B cell (primary cell): ENCODE measurements at regions not wholly inside any gene's neighbourhood (a gene's known extent, or its start where the extent isn't known, plus 50 kb on each side); places are given as distances from the start of the nearest gene placed in this dataset.

Source experiments
- ATAC-seq: fragments of 200-7000 bp; cut with Tn5 transposase; one replicate; pipeline ENCODE4 v1.10.0; 2021; ENCODE audit warnings: low read depth, mild to moderate bottlenecking, moderate number of reproducible peaks, moderate library complexity
- CTCF ChIA-PET: fragments of 350-600 bp; sonication (Branson Sonifier 250); formaldehyde crosslinking; loops from one replicate; lab custom pipeline; 2021; ENCODE audit warnings: antibody characterized with exemption, inconsistent platforms; lab: Charles Lee
- POLR2A ChIA-PET: fragments of 350-600 bp; sonication (Branson Sonifier 250); formaldehyde crosslinking; loops from one replicate; lab custom pipeline; 2021; ENCODE audit warnings: antibody characterized with exemption; lab: Charles Lee
- DNase-seq: peaks from one replicate; pipeline ENCODE4 v3.0.0; 2013
- H2AFZ ChIP-seq: 2 replicates; pipeline ENCODE4 v1.6.1; 2012; ENCODE audit warnings: mild to moderate bottlenecking, low read depth, low read length; ENCODE audit not compliant: insufficient read depth, poor library complexity, severe bottlenecking
- H3K27ac ChIP-seq, 2 donors: 1 replicate in 1 of 2; 2 replicates in 1 of 2; pipeline ENCODE4 v1.5.1; 2012 to 2013; ENCODE audit warnings: low read length in 2 of 2, mild to moderate bottlenecking in 2 of 2, moderate library complexity in 1 of 2
- H3K27me3 ChIP-seq, 4 experiments: fragments of 200-600 bp in 1 of 4; sonication (generic) in 1 of 4; replicated peaks in 1 of 4; 1 replicate in 2 of 4; 2 replicates in 2 of 4; pipeline versions ENCODE4 v1.6.1 to v1.7.0; 2013 to 2016; ENCODE audit warnings: low read length in 3 of 4, mild to moderate bottlenecking in 2 of 4, mixed read lengths in 1 of 4, moderate library complexity in 1 of 4; ENCODE audit not compliant: insufficient read depth in 4 of 4, control insufficient read depth in 3 of 4; ENCODE audit errors: control extremely low read depth in 1 of 4
- H3K36me3 ChIP-seq, 2 experiments: replicated peaks in 1 of 2; 1 replicate in 1 of 2; 2 replicates in 1 of 2; pipeline versions ENCODE4 v1.6.1 to v1.7.1; 2013; ENCODE audit warnings: low read length in 1 of 2; ENCODE audit not compliant: insufficient read depth in 2 of 2, control insufficient read depth in 1 of 2; ENCODE audit errors: control extremely low read depth in 1 of 2, extremely low read depth in 1 of 2
- H3K4me1 ChIP-seq, 2 donors: fragments of 200-600 bp in 1 of 2; sonication (generic) in 1 of 2; 1 replicate in 1 of 2; 2 replicates in 1 of 2; pipeline versions ENCODE4 v1.5.1 to v1.6.1; 2013 to 2017; ENCODE audit warnings: low read length in 2 of 2; ENCODE audit not compliant: control insufficient read depth in 2 of 2, insufficient read depth in 2 of 2
- H3K4me2 ChIP-seq: replicated peaks from 2 replicates; pipeline ENCODE3; 2012; ENCODE audit warnings: mild to moderate bottlenecking, low read depth, low read length; ENCODE audit not compliant: poor library complexity, severe bottlenecking
- H3K4me3 ChIP-seq, 5 experiments: fragments of 200-600 bp in 1 of 5; sonication (generic) in 1 of 5; 1 replicate in 3 of 5; 2 replicates in 2 of 5; pipeline versions ENCODE4 v1.5.1 to v1.7.0; 2011 to 2016; ENCODE audit warnings: low read length in 4 of 5, mild to moderate bottlenecking in 4 of 5, low read depth in 2 of 5, control low read depth in 1 of 5, moderate library complexity in 1 of 5; ENCODE audit not compliant: insufficient read depth in 1 of 5; ENCODE audit errors: control extremely low read depth in 1 of 5, extremely low read depth in 1 of 5
- H3K79me2 ChIP-seq: fragments of 200-600 bp; sonication (generic); one replicate; pipeline ENCODE4 v1.6.0; 2016; ENCODE audit warnings: low read length; ENCODE audit not compliant: control insufficient read depth, insufficient read depth
- H3K9ac ChIP-seq: fragments of 200-600 bp; sonication (generic); 2 replicates; pipeline ENCODE4 v1.6.1; 2017; ENCODE audit warnings: mild to moderate bottlenecking, low read length, moderate library complexity
- H3K9me3 ChIP-seq, 3 donors: one replicate each; pipeline versions ENCODE4 v1.6.1 to v1.7.1; 2013; ENCODE audit warnings: low read length in 2 of 3; ENCODE audit not compliant: control insufficient read depth in 2 of 3, insufficient read depth in 1 of 3; ENCODE audit errors: control extremely low read depth in 1 of 3
- H4K20me1 ChIP-seq: 2 replicates; pipeline ENCODE4 v1.6.0; 2012; ENCODE audit warnings: mild to moderate bottlenecking, low read length; ENCODE audit not compliant: insufficient read depth, control insufficient read depth, poor library complexity, severe bottlenecking
- H3K27ac Mint-ChIP-seq: one replicate; pipeline ENCODE4 v1.8.0; 2021; ENCODE audit warnings: mixed read lengths
- H3K27me3 Mint-ChIP-seq: one replicate; pipeline ENCODE4 v1.8.0; 2021; ENCODE audit warnings: mixed read lengths
- H3K4me1 Mint-ChIP-seq: one replicate; pipeline ENCODE4 v1.8.0; 2021; ENCODE audit warnings: mixed read lengths
- H3K4me3 Mint-ChIP-seq: one replicate; pipeline ENCODE4 v1.8.0; 2021; ENCODE audit warnings: mixed read lengths
- H3K9me3 Mint-ChIP-seq: one replicate; pipeline ENCODE4 v1.8.0; 2022; ENCODE audit warnings: mixed read lengths; ENCODE audit not compliant: insufficient read depth
- EZH2 ChIP-seq: IDR thresholded peaks from 2 replicates; pipeline ENCODE4 v1.6.1; 2012; ENCODE audit warnings: borderline replicate concordance, low read depth, mild to moderate bottlenecking, moderate library complexity, low read length; ENCODE audit not compliant: insufficient read depth, poor library complexity, severe bottlenecking
- WGBS: methylation state at CpG from one replicate; pipeline ENCODE4 v1.1.5; 2013; ENCODE audit warnings: missing lambda C conversion rate; ENCODE audit not compliant: insufficient coverage; 5-methylcytosine and 5-hydroxymethylcytosine counted together
- intact Hi-C: fragments of 100-400 bp; cut with micrococcal nuclease; formaldehyde crosslinking; loops from one replicate; pipeline ENCODE4 v1.10.0; 2022
- TF ChIP-seq, protein P1 (sequence below): fragments of 200-600 bp; IDR thresholded peaks from one replicate; pipeline ENCODE4 v1.8.0; 2022; ENCODE audit warnings: antibody characterized with exemption, mild to moderate bottlenecking

GRCh38 chr21:35852820-35853219, 207.5 kb downstream of the SETD4 start:
- no peak for DNase-seq
- ChIA-PET POLR2A (no interaction called here), CTCF (interaction anchor here (1.0 kb wide), 1 partner anchor 13 kb away, joined by 4 read pairs; no protein-coding TSS in a partner anchor)
- no peaks in the 10 kb centered on the region for H3K9me3 ChIP-seq
- no peaks in the 10 kb centered on the region for H4K20me1 ChIP-seq
- no peaks in the 10 kb centered on the region for H3K9me3 Mint-ChIP-seq
- H2AFZ ChIP-seq = no peak overlapping the region
- no peaks in the 10 kb centered on the region for H3K4me1 ChIP-seq
- no peaks in the 10 kb centered on the region for H3K79me2 ChIP-seq
- H3K27me3 Mint-ChIP-seq = peaks cover 44% of the 10 kb centered on the region
- WGBS = no CpG with 5 or more reads among the region's 2 CpGs
- no peak overlapping the region for H3K27ac Mint-ChIP-seq
- H3K27ac ChIP-seq = no peak overlapping the region
- no peaks in the 10 kb centered on the region for H3K4me1 Mint-ChIP-seq
- H3K9ac ChIP-seq = no peak overlapping the region
- H3K4me3 Mint-ChIP-seq = no peak overlapping the region
- no peak for TF ChIP-seq EZH2
- TF ChIP-seq, protein P1, sequence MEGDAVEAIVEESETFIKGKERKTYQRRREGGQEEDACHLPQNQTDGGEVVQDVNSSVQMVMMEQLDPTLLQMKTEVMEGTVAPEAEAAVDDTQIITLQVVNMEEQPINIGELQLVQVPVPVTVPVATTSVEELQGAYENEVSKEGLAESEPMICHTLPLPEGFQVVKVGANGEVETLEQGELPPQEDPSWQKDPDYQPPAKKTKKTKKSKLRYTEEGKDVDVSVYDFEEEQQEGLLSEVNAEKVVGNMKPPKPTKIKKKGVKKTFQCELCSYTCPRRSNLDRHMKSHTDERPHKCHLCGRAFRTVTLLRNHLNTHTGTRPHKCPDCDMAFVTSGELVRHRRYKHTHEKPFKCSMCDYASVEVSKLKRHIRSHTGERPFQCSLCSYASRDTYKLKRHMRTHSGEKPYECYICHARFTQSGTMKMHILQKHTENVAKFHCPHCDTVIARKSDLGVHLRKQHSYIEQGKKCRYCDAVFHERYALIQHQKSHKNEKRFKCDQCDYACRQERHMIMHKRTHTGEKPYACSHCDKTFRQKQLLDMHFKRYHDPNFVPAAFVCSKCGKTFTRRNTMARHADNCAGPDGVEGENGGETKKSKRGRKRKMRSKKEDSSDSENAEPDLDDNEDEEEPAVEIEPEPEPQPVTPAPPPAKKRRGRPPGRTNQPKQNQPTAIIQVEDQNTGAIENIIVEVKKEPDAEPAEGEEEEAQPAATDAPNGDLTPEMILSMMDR = no peak
- H3K27me3 ChIP-seq = peaks cover 0 to 8% (median 3%) of the 10 kb centered on the region in 4 experiments
- no peak overlapping the region for H3K4me3 ChIP-seq
- intact Hi-C loops = no loop called here
- H3K4me2 ChIP-seq = no peak overlapping the region
- no peak for ATAC-seq
- H3K36me3 ChIP-seq = no peaks in the 10 kb centered on the region

DNA sequence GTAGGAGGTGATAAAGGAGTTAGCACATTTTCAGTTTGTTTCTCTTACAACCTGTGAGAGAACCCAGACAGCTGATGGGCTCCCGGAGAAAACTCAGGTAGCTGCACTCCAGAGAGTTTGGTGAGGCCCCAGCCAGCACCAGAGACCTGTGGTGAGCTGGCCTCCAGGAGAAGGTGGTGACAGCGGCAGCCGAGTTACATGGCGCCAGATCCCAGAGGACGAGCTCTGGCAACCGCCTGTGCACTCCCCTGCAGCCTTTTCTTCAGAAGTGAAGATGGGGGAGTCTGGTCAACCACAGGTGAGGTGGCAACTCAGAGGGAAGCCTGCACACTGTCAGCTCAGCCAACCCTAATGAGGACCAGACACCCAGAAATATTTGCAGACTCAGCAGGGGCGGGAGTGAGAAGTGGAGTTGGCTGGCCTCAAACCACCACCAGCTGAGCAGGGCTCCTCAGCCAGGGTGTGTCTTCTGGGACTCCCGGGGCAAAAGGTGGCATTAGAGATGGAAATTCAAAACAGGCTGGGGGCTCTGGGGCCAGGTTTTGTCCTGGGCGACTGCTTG, 209.7 kb downstream of the SETD4 start:
- 76% methylated on average over 6 of the region's 9 CpGs for WGBS
- Histone ChIP-seq H4K20me1 (no peaks in the 10 kb centered on the region), H3K36me3 (no peaks in the 10 kb centered on the region), H2AFZ (no peak overlapping the region), H3K79me2 (no peaks in the 10 kb centered on the region), H3K4me1 (no peaks in the 10 kb centered on the region), H3K9me3 (no peaks in the 10 kb centered on the region), H3K27ac (no peak overlapping the region), H3K4me2 (no peak overlapping the region), H3K4me3 (no peak overlapping the region), H3K27me3 (peaks cover 0 to 8% (median 1%) of the 10 kb centered on the region in 4 experiments), H3K9ac (no peak overlapping the region)
- TF ChIP-seq, protein P1 = no peak
- no peak for TF ChIP-seq EZH2
- intact Hi-C loops = no loop called here
- DNase-seq (no peak), ATAC-seq (no peak)
- Mint-ChIP-seq H3K27ac (no peak overlapping the region), H3K27me3 (peaks cover 35% of the 10 kb centered on the region), H3K4me1 (no peaks in the 10 kb centered on the region), H3K9me3 (no peaks in the 10 kb centered on the region), H3K4me3 (no peak overlapping the region)
- ChIA-PET POLR2A (interaction anchor here (0.6 kb wide), 1 partner anchor 10 kb away, joined by 4 read pairs; no protein-coding TSS in a partner anchor), CTCF (interaction anchor here (0.6 to 3.5 kb wide), 4 partner anchors 11 to 1157 kb away, joined by 3 to 21 read pairs (median 6); no protein-coding TSS in a partner anchor)
